T-helper 17 cell (primary cell): ENCODE measurements at regions not wholly inside any gene's neighbourhood (a gene's known extent, or its start where the extent isn't known, plus 50 kb on each side); places are given as distances from the start of the nearest gene placed in this dataset.

Source experiments
- ATAC-seq: fragments of 150-1000 bp; cut with Tn5 transposase; 2 replicates; pipeline ENCODE4 v1.10.0; 2021; ENCODE audit warnings: mild to moderate bottlenecking, moderate library complexity
- DNase-seq, 3 donors: peaks; one replicate each; pipeline versions ENCODE4 v3.0.0 to v3.0.0-alpha.2; 2020 to 2021
- H3K9me3 ChIP-seq: one replicate; pipeline ENCODE4 v1.7.0; 2013; ENCODE audit warnings: low read length, mild to moderate bottlenecking; ENCODE audit not compliant: control insufficient read depth, poor library complexity, severe bottlenecking
- H3K27ac Mint-ChIP-seq: one replicate; pipeline ENCODE4 v1.8.0; 2022; ENCODE audit warnings: mild to moderate bottlenecking, moderate library complexity, mixed read lengths
- H3K27me3 Mint-ChIP-seq: one replicate; pipeline ENCODE4 v1.8.0; 2022; ENCODE audit warnings: mixed read lengths
- H3K36me3 Mint-ChIP-seq: one replicate; pipeline ENCODE4 v1.8.0; 2022; ENCODE audit warnings: low read depth, mixed read lengths
- H3K4me1 Mint-ChIP-seq: one replicate; pipeline ENCODE4 v1.8.0; 2022; ENCODE audit warnings: mild to moderate bottlenecking, mixed read lengths
- H3K4me3 Mint-ChIP-seq: one replicate; pipeline ENCODE4 v1.8.0; 2022; ENCODE audit warnings: mild to moderate bottlenecking, moderate library complexity, mixed read lengths

DNA sequence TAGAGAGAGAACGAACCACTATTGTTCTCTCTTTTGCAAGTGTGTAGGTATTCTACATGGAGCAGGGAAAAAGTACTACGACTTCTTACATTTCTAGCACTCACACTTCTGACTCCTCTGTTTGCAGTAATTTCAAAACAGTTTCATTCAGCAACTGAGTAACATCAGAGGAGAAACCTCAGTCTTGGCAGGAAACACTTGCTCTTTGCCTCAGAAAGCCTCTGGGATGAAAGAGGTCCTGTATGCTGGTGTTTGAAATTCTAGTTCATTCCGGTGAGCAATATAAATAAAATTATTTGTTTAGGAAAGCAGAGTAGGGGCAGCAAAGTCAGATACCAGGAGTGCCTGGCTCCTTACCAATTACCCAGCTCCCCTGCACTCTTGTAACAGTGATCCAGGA, 595.5 kb downstream of the TBC1D4 start:
- DNase-seq (no peak), ATAC-seq (no peak)
- H3K27ac Mint-ChIP-seq: no peak overlapping the region
- H3K27me3 Mint-ChIP-seq: no peaks in the 10 kb centered on the region
- no peaks in the 10 kb centered on the region for H3K4me1 Mint-ChIP-seq
- H3K9me3 ChIP-seq: no peaks in the 10 kb centered on the region
- H3K36me3 Mint-ChIP-seq: no peaks in the 10 kb centered on the region
- no peak overlapping the region for H3K4me3 Mint-ChIP-seq

DNA sequence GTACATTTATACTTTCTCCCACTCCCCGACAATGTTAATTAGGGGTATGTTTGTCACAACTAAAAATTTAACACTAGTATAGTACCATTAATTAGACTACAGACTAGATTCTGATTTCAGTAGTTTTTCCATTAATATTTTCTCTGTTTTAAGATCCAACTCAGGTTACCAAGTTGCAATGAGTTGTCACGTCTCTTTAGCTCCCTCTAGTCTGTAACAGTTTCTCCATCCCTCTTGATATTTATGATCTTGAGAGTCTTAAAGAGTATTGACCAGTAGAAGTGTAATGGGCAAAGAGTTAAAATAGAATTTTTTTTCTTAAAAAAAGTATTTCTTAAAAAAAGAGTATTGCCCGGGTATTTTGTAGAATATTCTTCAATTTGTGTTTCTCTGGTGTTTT, 598.1 kb downstream of the TBC1D4 start:
- H3K27ac Mint-ChIP-seq: no peak overlapping the region
- H3K27me3 Mint-ChIP-seq: no peaks in the 10 kb centered on the region
- no peaks in the 10 kb centered on the region for H3K9me3 ChIP-seq
- DNase-seq (no peak), ATAC-seq (no peak)
- no peaks in the 10 kb centered on the region for H3K36me3 Mint-ChIP-seq
- no peaks in the 10 kb centered on the region for H3K4me1 Mint-ChIP-seq
- H3K4me3 Mint-ChIP-seq: no peak overlapping the region

DNA sequence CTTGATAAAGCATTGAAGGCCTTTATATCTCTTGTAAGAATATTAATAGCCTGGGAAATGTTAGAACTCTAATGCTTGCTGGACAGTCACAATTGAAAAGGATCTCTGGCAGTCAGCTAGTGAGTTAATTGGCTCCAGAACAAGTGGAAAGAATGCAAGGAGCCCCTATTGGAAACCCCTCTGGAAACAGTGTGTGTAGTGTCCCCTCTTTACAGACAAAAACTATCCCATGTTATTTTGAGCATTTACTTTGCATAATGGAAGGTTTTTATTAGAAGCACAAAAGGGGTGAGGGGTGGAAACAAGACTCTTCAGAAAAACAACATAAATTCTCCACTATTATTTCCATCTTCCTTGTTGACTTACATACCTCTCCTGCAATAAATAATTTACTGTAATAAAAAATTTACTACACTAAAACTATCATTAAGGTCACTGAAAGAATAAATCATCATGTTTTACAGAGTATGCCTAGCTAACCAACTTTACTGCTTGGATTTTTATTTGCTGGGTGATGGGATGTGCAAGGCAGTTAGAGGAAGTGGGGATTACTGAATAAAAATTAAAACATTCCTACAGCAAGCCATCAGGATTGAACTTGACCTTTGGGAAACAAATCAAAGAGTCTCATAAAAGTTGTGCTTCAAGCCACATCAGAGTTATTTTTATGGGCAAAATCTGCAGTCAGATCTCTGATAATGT, 610.4 kb downstream of the TBC1D4 start:
- H3K4me1 Mint-ChIP-seq: no peaks in the 10 kb centered on the region
- no peaks in the 10 kb centered on the region for H3K9me3 ChIP-seq
- no peaks in the 10 kb centered on the region for H3K27me3 Mint-ChIP-seq
- H3K36me3 Mint-ChIP-seq: no peaks in the 10 kb centered on the region
- DNase-seq (no peak), ATAC-seq (no peak)
- no peak overlapping the region for H3K4me3 Mint-ChIP-seq
- H3K27ac Mint-ChIP-seq: no peak overlapping the region

DNA sequence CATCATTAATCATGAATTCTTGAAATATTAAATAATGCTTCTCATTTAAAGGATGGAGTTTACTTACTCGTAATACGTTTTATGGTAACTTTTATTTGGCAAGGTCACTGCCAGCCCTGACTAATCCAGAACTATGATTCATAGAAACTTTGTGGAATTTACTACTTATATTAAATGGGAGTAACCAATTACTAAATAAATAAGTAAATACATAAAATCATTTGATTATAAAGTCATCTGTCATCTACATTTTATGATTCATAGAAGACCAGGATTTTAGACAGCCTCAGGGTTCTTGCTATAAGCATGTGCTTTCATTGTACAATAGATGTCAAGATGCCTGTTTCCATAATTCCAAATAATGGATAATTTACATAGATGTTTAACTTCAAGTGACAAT, 611.1 kb downstream of the TBC1D4 start:
- H3K27me3 Mint-ChIP-seq: no peaks in the 10 kb centered on the region
- H3K36me3 Mint-ChIP-seq: no peaks in the 10 kb centered on the region
- DNase-seq (no peak), ATAC-seq (no peak)
- no peak overlapping the region for H3K4me3 Mint-ChIP-seq
- no peak overlapping the region for H3K27ac Mint-ChIP-seq
- no peaks in the 10 kb centered on the region for H3K4me1 Mint-ChIP-seq
- no peaks in the 10 kb centered on the region for H3K9me3 ChIP-seq

DNA sequence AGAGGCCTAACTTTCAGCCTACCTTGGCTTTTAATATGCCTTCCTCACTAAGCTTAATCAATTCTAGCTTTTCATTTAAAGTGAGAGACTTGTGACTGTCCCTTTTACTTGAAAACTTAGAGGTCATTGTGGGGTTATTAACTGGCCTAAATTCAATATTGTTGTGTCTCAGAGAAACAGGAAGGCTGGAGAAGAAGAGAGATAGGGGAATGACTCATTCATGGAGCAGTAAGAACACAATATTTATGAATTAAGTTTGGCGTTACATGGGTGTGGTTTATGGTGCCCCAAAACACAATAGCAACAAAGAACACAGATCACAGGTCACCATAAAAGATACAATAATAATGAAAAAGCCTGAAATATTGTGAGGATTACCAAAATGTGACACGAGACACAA, 612.1 kb downstream of the TBC1D4 start:
- no peak for ATAC-seq
- no peak overlapping the region for H3K4me3 Mint-ChIP-seq
- H3K9me3 ChIP-seq: no peaks in the 10 kb centered on the region
- H3K27ac Mint-ChIP-seq: no peak overlapping the region
- H3K27me3 Mint-ChIP-seq: no peaks in the 10 kb centered on the region
- no peak for DNase-seq
- no peaks in the 10 kb centered on the region for H3K4me1 Mint-ChIP-seq
- no peaks in the 10 kb centered on the region for H3K36me3 Mint-ChIP-seq

DNA sequence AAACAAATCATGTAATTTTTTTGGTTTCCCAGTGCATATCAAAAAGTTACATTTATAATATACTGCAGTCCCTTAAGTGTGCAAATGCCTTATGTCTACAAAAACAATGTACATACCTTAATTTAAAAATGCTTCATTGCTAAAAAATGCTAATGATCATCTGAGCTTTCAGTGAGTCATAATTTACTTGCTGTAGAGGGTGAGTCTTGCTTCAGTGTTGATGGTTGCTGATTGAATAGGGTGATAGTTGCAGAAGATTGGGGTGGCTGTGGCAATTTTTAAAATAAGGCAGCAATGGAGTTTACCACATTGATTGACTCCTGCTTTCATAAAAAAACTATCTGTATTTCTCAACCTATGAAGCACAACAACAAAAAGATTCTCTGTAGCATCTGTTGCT, 613.9 kb downstream of the TBC1D4 start:
- H3K27me3 Mint-ChIP-seq: no peaks in the 10 kb centered on the region
- no peaks in the 10 kb centered on the region for H3K4me1 Mint-ChIP-seq
- no peaks in the 10 kb centered on the region for H3K9me3 ChIP-seq
- no peak for DNase-seq
- no peak overlapping the region for H3K4me3 Mint-ChIP-seq
- ATAC-seq: no peak
- no peak overlapping the region for H3K27ac Mint-ChIP-seq
- H3K36me3 Mint-ChIP-seq: no peaks in the 10 kb centered on the region

DNA sequence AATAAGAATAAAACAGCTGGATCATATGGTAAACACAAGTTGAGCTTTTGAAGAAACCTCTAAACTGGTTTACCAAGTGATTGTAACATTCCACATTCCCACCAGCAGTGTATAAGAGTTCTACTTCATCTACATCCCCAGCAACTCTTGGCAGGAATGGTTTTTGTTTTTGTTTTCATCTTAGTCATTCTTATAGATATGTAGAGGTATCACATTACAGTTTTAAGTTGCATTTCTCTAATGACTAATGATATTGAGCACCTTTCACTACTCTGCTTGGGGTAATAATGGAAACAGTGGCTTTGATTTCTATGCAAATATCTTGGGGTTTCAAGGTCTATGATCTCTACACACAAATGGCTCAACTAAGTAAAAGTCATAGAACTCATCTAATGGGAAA, 614.5 kb downstream of the TBC1D4 start:
- Mint-ChIP-seq H3K27me3 (no peaks in the 10 kb centered on the region), H3K27ac (no peak overlapping the region), H3K36me3 (no peaks in the 10 kb centered on the region), H3K4me1 (no peaks in the 10 kb centered on the region), H3K4me3 (no peak overlapping the region)
- ATAC-seq (no peak), DNase-seq (no peak)
- no peaks in the 10 kb centered on the region for H3K9me3 ChIP-seq

DNA sequence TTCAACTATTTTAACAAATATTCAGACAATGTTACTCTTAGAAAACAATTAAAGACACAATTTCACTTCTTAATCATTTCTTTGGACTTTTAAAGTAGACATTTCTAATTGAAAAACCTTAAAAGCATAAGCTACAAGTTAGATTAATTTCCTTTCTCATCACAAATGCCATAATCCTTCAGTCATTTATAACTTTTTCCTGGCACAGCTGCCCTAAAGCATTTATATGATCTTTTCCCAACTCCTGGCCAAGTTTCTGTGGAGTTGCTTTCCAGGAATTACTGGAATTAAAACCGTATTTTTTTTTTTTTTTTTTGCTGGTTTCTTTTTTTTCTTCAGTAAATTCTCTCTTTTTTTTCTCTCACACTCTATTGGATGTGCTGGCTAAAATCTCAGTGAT, 615.9 kb downstream of the TBC1D4 start:
- no peak overlapping the region for H3K27ac Mint-ChIP-seq
- H3K4me3 Mint-ChIP-seq: no peak overlapping the region
- no peaks in the 10 kb centered on the region for H3K4me1 Mint-ChIP-seq
- H3K27me3 Mint-ChIP-seq: no peaks in the 10 kb centered on the region
- no peak for DNase-seq
- no peaks in the 10 kb centered on the region for H3K9me3 ChIP-seq
- no peaks in the 10 kb centered on the region for H3K36me3 Mint-ChIP-seq
- no peak for ATAC-seq

DNA sequence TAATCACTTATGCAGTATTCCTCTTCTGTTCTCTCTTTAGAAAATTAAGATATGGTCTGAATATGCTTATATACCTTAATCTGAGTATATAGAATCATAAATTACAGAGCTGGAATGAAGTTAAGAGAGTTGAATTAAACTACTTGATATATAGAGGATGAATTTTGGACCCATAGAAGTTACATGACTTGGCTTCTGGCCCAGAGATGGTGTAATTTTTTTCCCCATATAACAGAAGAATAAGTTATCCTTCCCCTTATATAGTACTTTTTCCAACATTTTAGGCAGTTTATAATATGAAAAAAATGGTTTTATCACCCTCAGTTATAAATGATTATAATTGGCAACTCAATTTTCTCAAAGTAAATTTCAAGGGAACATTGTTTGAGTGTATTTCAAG, 616.3 kb downstream of the TBC1D4 start:
- H3K27me3 Mint-ChIP-seq: no peaks in the 10 kb centered on the region
- no peaks in the 10 kb centered on the region for H3K36me3 Mint-ChIP-seq
- H3K4me3 Mint-ChIP-seq: no peak overlapping the region
- H3K27ac Mint-ChIP-seq: no peak overlapping the region
- H3K9me3 ChIP-seq: no peaks in the 10 kb centered on the region
- ATAC-seq (no peak), DNase-seq (no peak)
- no peaks in the 10 kb centered on the region for H3K4me1 Mint-ChIP-seq

DNA sequence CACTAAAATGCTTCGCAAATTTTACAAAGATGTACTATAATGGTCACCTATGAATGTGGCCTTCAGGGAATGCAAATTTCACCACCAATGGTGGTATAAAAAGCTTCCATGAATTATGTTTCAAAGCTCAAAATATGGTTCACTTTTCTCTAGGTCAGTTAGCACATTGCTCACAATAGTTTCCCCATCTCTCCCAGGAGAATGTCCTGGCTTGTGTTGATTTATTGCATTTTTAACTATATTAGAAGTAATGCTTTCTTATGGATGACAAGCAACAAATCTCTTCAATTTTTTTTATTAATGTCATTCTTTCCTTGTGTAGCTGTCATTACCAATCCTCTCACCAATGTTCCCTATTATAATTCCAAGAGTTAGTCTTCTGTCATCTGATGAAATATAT, 621.2 kb downstream of the TBC1D4 start:
- Mint-ChIP-seq H3K36me3 (no peaks in the 10 kb centered on the region), H3K4me3 (no peak overlapping the region), H3K27ac (no peak overlapping the region), H3K27me3 (peaks cover 5% of the 10 kb centered on the region), H3K4me1 (no peaks in the 10 kb centered on the region)
- no peaks in the 10 kb centered on the region for H3K9me3 ChIP-seq
- no peak for DNase-seq
- ATAC-seq: no peak

DNA sequence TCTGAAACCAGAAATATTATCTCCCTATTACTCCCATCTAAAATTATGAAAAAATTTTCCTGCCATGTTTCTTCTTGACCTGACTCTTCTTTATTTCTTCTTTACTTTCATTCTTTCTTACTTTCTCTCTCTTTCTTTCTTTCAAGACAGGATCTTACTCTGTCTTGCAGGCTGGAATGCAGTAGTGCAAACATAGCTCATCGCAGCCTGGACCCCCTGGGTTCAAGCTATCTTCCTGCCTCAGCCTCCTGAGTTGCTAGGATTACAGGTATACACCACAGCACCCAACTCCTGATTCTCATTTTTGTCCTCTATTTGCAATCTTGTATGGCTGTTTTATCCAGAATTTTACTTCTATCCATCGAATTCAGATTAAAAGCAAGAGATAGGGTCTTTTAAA, 631.1 kb downstream of the TBC1D4 start:
- Mint-ChIP-seq H3K4me1 (no peaks in the 10 kb centered on the region), H3K4me3 (no peak overlapping the region), H3K27me3 (peaks cover 4% of the 10 kb centered on the region), H3K36me3 (no peaks in the 10 kb centered on the region), H3K27ac (no peak overlapping the region)
- no peaks in the 10 kb centered on the region for H3K9me3 ChIP-seq
- no peak for ATAC-seq
- DNase-seq: no peak

DNA sequence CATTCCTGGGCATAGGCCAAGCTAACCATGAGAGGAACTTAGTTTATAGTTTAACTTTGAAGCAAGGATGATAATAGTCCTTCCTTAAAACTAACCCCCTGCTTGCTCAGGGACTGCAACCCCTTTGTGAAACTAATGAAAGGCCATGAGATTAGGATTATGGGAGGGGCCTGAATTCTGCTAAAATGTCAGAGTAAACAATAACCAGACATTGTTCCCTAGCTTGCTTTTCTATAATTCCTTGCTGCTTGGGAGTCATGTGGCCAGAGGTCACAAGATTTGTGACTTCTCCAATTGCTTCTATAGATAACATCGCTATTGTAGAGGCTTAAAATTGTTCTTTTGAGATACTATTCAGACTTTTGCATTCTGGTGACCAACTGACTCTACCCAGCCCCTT, 634.0 kb downstream of the TBC1D4 start:
- no peaks in the 10 kb centered on the region for H3K4me1 Mint-ChIP-seq
- H3K27ac Mint-ChIP-seq: no peak overlapping the region
- H3K36me3 Mint-ChIP-seq: no peaks in the 10 kb centered on the region
- H3K27me3 Mint-ChIP-seq: no peaks in the 10 kb centered on the region
- DNase-seq: no peak
- ATAC-seq: no peak
- H3K4me3 Mint-ChIP-seq: no peak overlapping the region
- H3K9me3 ChIP-seq: no peaks in the 10 kb centered on the region

DNA sequence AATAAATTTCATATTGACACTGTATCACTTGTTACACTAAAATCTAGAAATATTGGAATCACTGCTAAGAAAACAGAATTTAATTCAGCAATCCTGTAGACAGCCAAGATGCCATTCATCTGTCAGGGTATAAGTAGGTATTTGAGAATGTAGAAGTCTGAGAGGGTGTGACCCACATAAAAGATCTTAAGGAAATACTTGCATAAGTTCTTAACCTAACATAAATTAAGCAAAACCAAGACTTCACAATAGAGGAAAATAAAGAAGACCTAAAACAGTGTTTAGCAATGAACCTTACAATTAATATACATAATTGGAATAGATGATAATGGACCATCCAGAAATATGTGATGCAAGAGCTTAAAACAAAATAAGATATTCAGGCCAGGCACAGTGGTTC, 636.2 kb downstream of the TBC1D4 start:
- Mint-ChIP-seq H3K36me3 (no peaks in the 10 kb centered on the region), H3K27ac (no peak overlapping the region)
- no peak for ATAC-seq

DNA sequence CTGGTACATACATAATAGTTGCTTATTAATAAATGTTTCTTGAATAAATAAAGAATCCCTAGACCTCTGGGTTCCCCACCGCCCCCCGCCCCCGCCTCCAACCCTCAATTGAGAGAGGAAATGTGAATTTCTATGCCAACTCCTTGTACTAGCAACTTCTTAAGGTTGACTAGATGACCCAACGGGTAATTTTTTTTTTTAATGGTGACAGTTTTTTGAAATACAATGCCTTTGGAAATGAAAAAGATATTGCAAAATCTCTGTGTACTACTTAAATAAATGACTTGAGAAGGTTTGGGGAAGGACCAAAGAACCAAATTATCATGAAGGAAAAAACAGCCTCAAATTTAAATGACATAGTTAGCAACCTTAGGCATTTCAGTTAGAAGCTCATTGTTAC, 640.3 kb downstream of the TBC1D4 start:
- no peaks in the 10 kb centered on the region for H3K27me3 Mint-ChIP-seq
- H3K27ac Mint-ChIP-seq: no peak overlapping the region
- no peak for ATAC-seq
- H3K4me1 Mint-ChIP-seq: no peaks in the 10 kb centered on the region
- no peak overlapping the region for H3K4me3 Mint-ChIP-seq
- no peaks in the 10 kb centered on the region for H3K36me3 Mint-ChIP-seq
- H3K9me3 ChIP-seq: no peaks in the 10 kb centered on the region
- no peak for DNase-seq

More for the DNA sequence above, 636.2 kb downstream of the TBC1D4 start:
- H3K27me3 Mint-ChIP-seq: no peaks in the 10 kb centered on the region
- H3K4me3 Mint-ChIP-seq: no peak overlapping the region
- H3K4me1 Mint-ChIP-seq: no peaks in the 10 kb centered on the region
- DNase-seq: no peak
- H3K9me3 ChIP-seq: no peaks in the 10 kb centered on the region
